SK-N-SH (cell line): ENCODE measurements at regions not wholly inside any gene's neighbourhood (a gene's known extent, or its start where the extent isn't known, plus 50 kb on each side); places are given as distances from the start of the nearest gene placed in this dataset.

Source experiments
- CTCF ChIA-PET: fragments of 300-600, 350-600 bp; formaldehyde crosslinking; extraction: SDS; loops from one replicate; lab custom pipeline; 2021; lab: Yijun Ruan, JAX
- POLR2A ChIA-PET: fragments of 350-600 bp; sonication (Branson Sonifier 250); formaldehyde crosslinking; extraction: SDS; loops from one replicate; lab custom pipeline; 2020; ENCODE audit warnings: antibody characterized with exemption, inconsistent platforms; lab: Yijun Ruan, JAX
- DNase-seq: peaks from one replicate; pipeline ENCODE4 v3.0.0; 2012
- H2AFZ ChIP-seq: fragments of 200-600 bp; sonication (generic); 2 replicates; pipeline ENCODE4 v1.8.1; 2016; ENCODE audit warnings: antibody characterized with exemption, mild to moderate bottlenecking, low read depth
- H3F3A ChIP-seq: fragments of 200-600 bp; sonication (generic); replicated peaks from 2 replicates; pipeline ENCODE3; 2016; ENCODE audit warnings: antibody characterized with exemption, mild to moderate bottlenecking; ENCODE audit not compliant: insufficient read depth
- H3K27ac ChIP-seq, 2 experiments: fragments of 200-500 bp in 1 of 2; fragments of 200-600 bp in 1 of 2; sonication (Bioruptor generic) in 1 of 2; sonication (generic), shearing (Covaris generic) in 1 of 2; 2 replicates each; pipeline versions ENCODE4 v1.5.1 to v1.6.1; 2014 to 2016; ENCODE audit warnings: low read depth in 2 of 2, inconsistent platforms in 1 of 2, low read length in 1 of 2, mild to moderate bottlenecking in 1 of 2, mixed read lengths in 1 of 2
- H3K27me3 ChIP-seq: fragments of 200-600 bp; sonication (generic), shearing (Covaris generic); 2 replicates; pipeline ENCODE4 v1.6.1; 2016; ENCODE audit warnings: mixed run types; ENCODE audit not compliant: insufficient read depth
- H3K36me3 ChIP-seq, 2 experiments: fragments of 200-500 bp in 1 of 2; fragments of 200-600 bp in 1 of 2; sonication (Bioruptor generic) in 1 of 2; sonication (generic) in 1 of 2; replicated peaks in 1 of 2; 2 replicates each; pipeline versions ENCODE3 to v1.5.1; 2014 to 2016; ENCODE audit warnings: low read length in 1 of 2, mild to moderate bottlenecking in 1 of 2; ENCODE audit not compliant: insufficient read depth in 2 of 2, control insufficient read depth in 1 of 2
- H3K4me1 ChIP-seq, 2 experiments: fragments of 200-500 bp in 1 of 2; fragments of 200-600 bp in 1 of 2; sonication (Bioruptor generic) in 1 of 2; sonication (generic), shearing (Covaris generic) in 1 of 2; 2 replicates each; pipeline versions ENCODE4 v1.5.1 to v1.6.1; 2014 to 2016; ENCODE audit warnings: low read depth in 1 of 2, low read length in 1 of 2, mixed run types in 1 of 2; ENCODE audit not compliant: insufficient read depth in 2 of 2, control insufficient read depth in 1 of 2
- H3K4me2 ChIP-seq: fragments of 200-600 bp; sonication (generic), shearing (Covaris generic); 2 replicates; pipeline ENCODE4 v1.6.1; 2017; ENCODE audit warnings: mixed run types
- H3K4me3 ChIP-seq, 2 experiments: fragments of 200-500 bp in 1 of 2; fragments of 200-600 bp in 1 of 2; sonication (Bioruptor generic) in 1 of 2; sonication (generic), shearing (Covaris generic) in 1 of 2; 2 replicates each; pipeline versions ENCODE4 v1.5.1 to v1.8.1; 2014 to 2016; ENCODE audit warnings: low read depth in 2 of 2, inconsistent platforms in 1 of 2, low read length in 1 of 2, mild to moderate bottlenecking in 1 of 2, mixed read lengths in 1 of 2, moderate library complexity in 1 of 2
- H3K79me2 ChIP-seq: fragments of 200-600 bp; sonication (generic); 2 replicates; pipeline ENCODE4 v1.8.1; 2017; ENCODE audit warnings: mild to moderate bottlenecking; ENCODE audit not compliant: insufficient read depth
- H3K9ac ChIP-seq: fragments of 200-600 bp; sonication (generic); 2 replicates; pipeline ENCODE4 v1.6.1; 2017; ENCODE audit warnings: mixed run types
- H3K9me2 ChIP-seq: fragments of 200-600 bp; sonication (generic); 2 replicates; pipeline ENCODE4 v1.6.1; 2017; ENCODE audit warnings: mixed run types
- H3K9me3 ChIP-seq: fragments of 200-600 bp; sonication (generic); 2 replicates; pipeline ENCODE4 v1.6.1; 2017; ENCODE audit warnings: mixed run types, mild to moderate bottlenecking, moderate library complexity
- H4K20me1 ChIP-seq: fragments of 200-600 bp; sonication (generic); 2 replicates; pipeline ENCODE4 v1.6.1; 2017; ENCODE audit warnings: mild to moderate bottlenecking, mixed run types; ENCODE audit not compliant: insufficient read depth
- CTCF ChIP-seq: fragments of 200-600 bp; sonication (generic); IDR thresholded peaks from 2 replicates; pipeline ENCODE4 v1.6.1; 2017; ENCODE audit warnings: antibody characterized with exemption, mild to moderate bottlenecking, moderate library complexity
- EZH2phosphoT487 ChIP-seq: fragments of 200-600 bp; sonication (generic); IDR thresholded peaks from 2 replicates; pipeline ENCODE4 v1.6.1; 2017; ENCODE audit warnings: low read depth, mixed run types, mild to moderate bottlenecking, antibody characterized with exemption, moderate library complexity, borderline replicate concordance
- FOSL2 ChIP-seq: IDR thresholded peaks from 2 replicates; pipeline ENCODE4 v1.4.0; 2012; ENCODE audit warnings: low read depth, mild to moderate bottlenecking, moderate library complexity, borderline replicate concordance
- FOXM1 ChIP-seq: IDR thresholded peaks from 2 replicates; pipeline ENCODE4 v1.4.0; 2012; ENCODE audit warnings: low read depth, mild to moderate bottlenecking
- GABPA ChIP-seq: IDR thresholded peaks from 2 replicates; pipeline ENCODE4 v1.4.0; 2012; ENCODE audit warnings: low read depth, mild to moderate bottlenecking
- GATA2 ChIP-seq: sonication (generic); formaldehyde crosslinking; IDR thresholded peaks from 2 replicates; pipeline ENCODE4 v1.5.0; 2020; ENCODE audit warnings: mild to moderate bottlenecking, missing genetic modification reagents
- IRF3 ChIP-seq: fragments of 150-350 bp; IDR thresholded peaks from 2 replicates; pipeline ENCODE4 v1.6.1; 2016; ENCODE audit warnings: mild to moderate bottlenecking, low read depth, low read length
- JUND ChIP-seq: IDR thresholded peaks from 2 replicates; pipeline ENCODE4 v1.4.0; 2012
- MEF2A ChIP-seq: IDR thresholded peaks from 2 replicates; pipeline ENCODE4 v1.4.0; 2012; ENCODE audit warnings: low read depth, borderline replicate concordance
- NRF1 ChIP-seq: IDR thresholded peaks from 2 replicates; pipeline ENCODE4 v1.6.1; 2012; ENCODE audit warnings: low read depth, mild to moderate bottlenecking, low read length
- PBX3 ChIP-seq: IDR thresholded peaks from 2 replicates; pipeline ENCODE4; 2012
- POLR2AphosphoS5 ChIP-seq: IDR thresholded peaks from 2 replicates; pipeline ENCODE4 v1.6.1; 2012; ENCODE audit warnings: low read depth, low read length
- RXRA ChIP-seq: IDR thresholded peaks from 2 replicates; pipeline ENCODE4 v1.4.0; 2012; ENCODE audit warnings: low read depth, mild to moderate bottlenecking, borderline replicate concordance
- SIN3A ChIP-seq: IDR thresholded peaks from 2 replicates; pipeline ENCODE4 v1.6.1; 2012; ENCODE audit warnings: low read depth, mild to moderate bottlenecking, low read length, moderate library complexity, borderline replicate concordance
- TAF1 ChIP-seq: IDR thresholded peaks from 2 replicates; pipeline ENCODE4 v1.6.1; 2012; ENCODE audit warnings: low read depth, mild to moderate bottlenecking, low read length, moderate library complexity, borderline replicate concordance
- TCF12 ChIP-seq: IDR thresholded peaks from 2 replicates; pipeline ENCODE4 v1.4.0; 2012
- USF2 ChIP-seq: fragments of 150-350 bp; IDR thresholded peaks from 2 replicates; pipeline ENCODE4 v1.6.1; 2017; ENCODE audit warnings: antibody characterized with exemption, low read length, low read depth, borderline replicate concordance
- WGBS: methylation state at CpG from one replicate; pipeline ENCODE4 v1.1.6; 2017; ENCODE audit warnings: low lambda C conversion rate; 5-methylcytosine and 5-hydroxymethylcytosine counted together
- TF ChIP-seq, protein P1 (sequence below): IDR thresholded peaks from 2 replicates; pipeline ENCODE4 v1.4.0; 2012; ENCODE audit warnings: low read depth, borderline replicate concordance

DNA sequence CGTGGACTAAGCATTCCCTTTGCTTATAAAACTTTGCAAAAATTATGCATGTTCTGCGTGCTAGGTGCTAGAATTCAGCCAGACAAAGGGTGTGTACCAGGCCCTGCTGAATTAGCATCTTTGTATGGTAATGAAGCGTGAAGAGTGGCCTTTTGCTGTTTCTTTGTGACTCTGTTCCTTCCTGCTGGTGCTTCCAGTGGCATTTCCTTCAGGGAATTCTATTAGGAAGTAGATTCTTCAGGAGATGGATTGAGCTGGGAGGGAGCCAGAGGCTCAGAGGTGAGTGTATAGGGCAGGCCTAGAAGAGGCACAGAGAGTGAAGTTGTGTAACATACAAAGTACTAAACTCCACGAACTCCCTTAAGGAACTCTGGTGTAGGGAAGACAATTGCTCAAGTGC lies 73.9 kb upstream of the ASIC2 start:
- CTCF ChIA-PET = interaction anchor here (1.4 kb wide), 1 partner anchor 9 kb away, joined by 3 read pairs; no protein-coding TSS in a partner anchor
- H3K4me1 ChIP-seq = peaks cover 0 to 4% of the 10 kb centered on the region in 2 experiments; a peak in 1 of 4 replicates
- no peaks in the 10 kb centered on the region for H4K20me1 ChIP-seq
- H3K79me2 ChIP-seq = no peaks in the 10 kb centered on the region
- H3K4me3 ChIP-seq = no peak overlapping the region
- POLR2A ChIA-PET = interaction anchor here (0.6 kb wide), 1 partner anchor 38 kb away, joined by 3 read pairs; no protein-coding TSS in a partner anchor
- no peaks in the 10 kb centered on the region for H3K27me3 ChIP-seq
- no peak overlapping the region for H3K27ac ChIP-seq
- 9% methylated on average over 4 of the region's 4 CpGs for WGBS
- H3K9me3 ChIP-seq = no peaks in the 10 kb centered on the region
- H2AFZ ChIP-seq = no peak overlapping the region
- H3F3A ChIP-seq = no peaks in the 10 kb centered on the region
- no peak for DNase-seq
- no peak overlapping the region for H3K4me2 ChIP-seq
- H3K9me2 ChIP-seq = no peaks in the 10 kb centered on the region
- TF ChIP-seq SIN3A (no peak), CTCF (no peak), FOXM1 (no peak), FOSL2 (no peak), NRF1 (no peak), POLR2AphosphoS5 (no peak), IRF3 (no peak), GATA2 (no peak), TAF1 (no peak), PBX3 (no peak), MEF2A (no peak), USF2 (no peak), EZH2phosphoT487 (no peak), GABPA (no peak), TCF12 (no peak), RXRA (no peak), JUND (no peak)
- TF ChIP-seq, protein P1, sequence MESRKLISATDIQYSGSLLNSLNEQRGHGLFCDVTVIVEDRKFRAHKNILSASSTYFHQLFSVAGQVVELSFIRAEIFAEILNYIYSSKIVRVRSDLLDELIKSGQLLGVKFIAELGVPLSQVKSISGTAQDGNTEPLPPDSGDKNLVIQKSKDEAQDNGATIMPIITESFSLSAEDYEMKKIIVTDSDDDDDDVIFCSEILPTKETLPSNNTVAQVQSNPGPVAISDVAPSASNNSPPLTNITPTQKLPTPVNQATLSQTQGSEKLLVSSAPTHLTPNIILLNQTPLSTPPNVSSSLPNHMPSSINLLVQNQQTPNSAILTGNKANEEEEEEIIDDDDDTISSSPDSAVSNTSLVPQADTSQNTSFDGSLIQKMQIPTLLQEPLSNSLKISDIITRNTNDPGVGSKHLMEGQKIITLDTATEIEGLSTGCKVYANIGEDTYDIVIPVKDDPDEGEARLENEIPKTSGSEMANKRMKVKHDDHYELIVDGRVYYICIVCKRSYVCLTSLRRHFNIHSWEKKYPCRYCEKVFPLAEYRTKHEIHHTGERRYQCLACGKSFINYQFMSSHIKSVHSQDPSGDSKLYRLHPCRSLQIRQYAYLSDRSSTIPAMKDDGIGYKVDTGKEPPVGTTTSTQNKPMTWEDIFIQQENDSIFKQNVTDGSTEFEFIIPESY = no peak
- H3K36me3 ChIP-seq = no peaks in the 10 kb centered on the region
- no peak overlapping the region for H3K9ac ChIP-seq
